GM19239 (cell line): ENCODE measurements at regions not wholly inside any gene's neighbourhood (a gene's known extent, or its start where the extent isn't known, plus 50 kb on each side); places are given as distances from the start of the nearest gene placed in this dataset.
"Not testable (repeated sequence)": the region's sequence is repeated elsewhere in the genome, so short reads cannot be mapped to it uniquely, and the experiment has no call there.

Source experiments
- DNase-seq: peaks from one replicate; pipeline ENCODE4 v3.0.0; 2011; ENCODE audit warnings: low spot score; ENCODE audit not compliant: insufficient read length
- FAIRE-seq: peaks from 2 replicates; lab custom pipeline; 2011; peaks lifted over from hg19 to GRCh38; lab: Jason Lieb, UNC

GRCh38 chr13:94914895-94915294 lies 202.6 kb upstream of the SOX21 start:
- no peak for FAIRE-seq
- no peak for DNase-seq

- no peak for FAIRE-seq
Measured at GRCh38 chr13:94906605-94907004, 194.3 kb upstream of the SOX21 start.

GRCh38 chr13:94902722-94903407 lies 190.5 kb upstream of the SOX21 start:
- no peak for DNase-seq
- no peak for FAIRE-seq

More at GRCh38 chr13:94906605-94907004, 194.3 kb upstream of the SOX21 start:
- DNase-seq = no peak

DNA sequence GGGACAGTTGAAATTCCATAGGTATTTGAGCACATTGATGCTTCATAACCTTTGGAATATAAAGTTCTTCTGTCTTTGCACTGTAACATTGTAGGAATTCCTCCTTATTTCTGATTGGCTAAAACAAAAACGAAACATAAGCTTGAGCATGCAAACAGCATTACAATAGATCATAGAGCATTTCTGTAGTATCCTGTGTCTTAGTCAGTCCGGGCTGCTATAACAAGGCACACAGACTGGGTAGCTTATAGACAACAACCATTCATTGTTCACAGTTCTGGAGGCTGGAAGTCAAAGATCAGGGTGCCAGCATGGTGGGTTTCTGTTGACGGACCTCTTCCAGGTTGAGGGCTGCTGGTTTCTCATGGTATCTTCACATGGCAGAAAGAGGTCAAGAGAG lies 188.7 kb upstream of the SOX21 start:
- no peak for DNase-seq

GRCh38 chr13:94896719-94897317 lies 184.5 kb upstream of the SOX21 start:
- FAIRE-seq (no peak), DNase-seq (no peak)

More for the DNA sequence above, 188.7 kb upstream of the SOX21 start:
- FAIRE-seq = no peak

DNA sequence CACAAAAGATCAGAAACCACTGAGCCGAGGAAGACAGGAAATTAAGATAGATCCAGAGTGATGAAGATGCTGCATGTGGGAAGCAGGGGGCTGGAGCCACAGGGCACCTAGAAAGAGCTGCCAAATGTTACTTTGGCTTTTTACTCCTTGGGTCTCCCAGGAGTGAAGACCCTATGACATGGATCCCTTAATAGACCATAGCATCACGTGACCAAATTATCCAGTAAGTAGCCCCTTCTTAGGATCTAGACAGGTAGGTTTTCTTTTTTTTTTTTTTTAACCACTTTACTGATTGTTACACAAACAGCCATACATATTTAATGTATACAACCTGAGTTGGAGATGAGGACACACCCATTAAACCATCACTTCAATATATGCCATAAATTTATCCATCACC lies 183.9 kb upstream of the SOX21 start:
- DNase-seq (no peak), FAIRE-seq (no peak)

- DNase-seq (no peak), FAIRE-seq (no peak)
Measured at GRCh38 chr13:94886191-94886590, 173.8 kb upstream of the SOX21 start.

DNA sequence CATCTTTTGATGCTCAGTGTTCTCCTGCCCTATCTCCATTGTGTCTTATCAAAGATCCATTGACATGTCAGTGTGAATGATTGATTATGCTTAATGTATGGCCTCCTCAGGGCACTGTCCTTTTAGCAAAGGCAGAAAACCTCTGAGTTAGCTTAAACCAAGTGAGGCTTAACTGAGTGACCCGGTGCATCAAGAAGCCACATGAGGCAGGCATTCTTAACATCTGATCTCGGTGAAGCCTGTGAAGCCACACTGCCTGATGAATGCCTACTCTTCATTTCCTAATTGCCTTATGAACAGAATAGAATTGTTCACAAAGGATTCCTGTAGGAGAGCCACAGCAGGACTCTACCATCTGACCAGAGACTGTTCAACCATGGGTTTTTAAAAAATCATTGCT lies 168.1 kb upstream of the SOX21 start:
- no peak for DNase-seq
- FAIRE-seq = no peak

GRCh38 chr13:94878602-94879165 lies 166.3 kb upstream of the SOX21 start:
- DNase-seq (no peak), FAIRE-seq (no peak)

DNA sequence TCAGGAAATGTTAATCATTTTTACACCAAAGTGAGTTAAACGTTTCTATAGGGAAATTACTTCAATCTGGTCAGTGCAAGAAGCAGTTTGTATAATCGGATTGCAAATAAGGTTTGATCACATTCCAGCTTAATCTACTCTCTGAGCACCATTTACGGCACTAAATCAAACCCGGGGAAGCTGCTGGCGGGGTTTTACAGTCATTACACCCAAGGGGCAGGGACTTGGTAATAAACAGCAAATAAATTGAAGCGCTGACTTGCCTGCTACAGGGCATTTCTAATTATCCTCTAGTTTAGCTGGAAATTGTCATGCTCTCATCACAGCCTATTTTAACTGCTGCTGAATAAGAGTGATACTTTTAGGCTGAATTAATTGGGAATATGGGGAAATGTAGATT lies 152.1 kb upstream of the SOX21 start:
- FAIRE-seq = no peak
- DNase-seq = no peak

DNA sequence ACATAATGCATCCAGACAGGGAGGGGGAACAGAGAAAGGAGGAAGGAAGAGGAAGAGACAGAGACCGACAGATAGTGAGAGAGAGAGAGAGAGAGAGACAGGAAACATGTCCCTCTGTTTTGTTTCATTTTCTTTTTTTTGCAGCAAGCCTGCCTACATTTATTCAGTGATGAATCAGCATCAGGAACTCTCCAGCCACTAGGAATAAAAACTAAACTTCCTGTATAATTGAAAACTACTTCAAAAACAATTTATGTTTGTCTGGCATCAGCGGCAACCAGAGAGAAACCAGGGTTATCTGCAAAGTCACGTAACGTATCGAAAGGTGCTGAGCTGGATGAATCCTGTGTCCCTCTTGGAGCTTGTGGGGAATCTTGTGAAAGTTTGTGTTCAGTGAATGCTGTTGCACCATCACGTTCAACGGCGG lies 148.6 kb upstream of the SOX21 start:
- FAIRE-seq = peak; percentile 49
- DNase-seq = no peak

GRCh38 chr13:94859811-94860210 lies 147.5 kb upstream of the SOX21 start:
- FAIRE-seq (no peak), DNase-seq (no peak)

GRCh38 chr13:94859278-94859691 lies 146.9 kb upstream of the SOX21 start:
- FAIRE-seq = no peak
- DNase-seq = no peak

DNA sequence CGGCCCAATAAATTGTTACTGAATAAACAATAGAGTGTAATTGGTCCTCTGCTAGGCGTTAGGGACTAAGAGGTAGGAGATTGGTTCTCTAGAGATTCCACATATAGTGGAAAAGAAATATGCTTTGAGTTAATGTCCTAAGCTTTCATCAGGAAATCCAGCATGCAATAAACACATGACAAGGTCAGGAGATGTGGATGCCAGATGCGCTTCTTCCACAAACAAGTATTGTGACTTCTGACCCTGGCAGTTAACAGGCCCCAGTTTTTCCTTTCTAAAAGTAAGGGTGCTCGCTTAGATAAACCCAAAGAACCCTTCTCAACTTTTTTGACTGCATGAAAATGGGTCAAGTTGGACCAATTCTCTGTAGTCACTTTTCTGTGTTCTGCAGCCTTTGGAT lies 146.5 kb upstream of the SOX21 start:
- DNase-seq (no peak), FAIRE-seq (no peak)

DNA sequence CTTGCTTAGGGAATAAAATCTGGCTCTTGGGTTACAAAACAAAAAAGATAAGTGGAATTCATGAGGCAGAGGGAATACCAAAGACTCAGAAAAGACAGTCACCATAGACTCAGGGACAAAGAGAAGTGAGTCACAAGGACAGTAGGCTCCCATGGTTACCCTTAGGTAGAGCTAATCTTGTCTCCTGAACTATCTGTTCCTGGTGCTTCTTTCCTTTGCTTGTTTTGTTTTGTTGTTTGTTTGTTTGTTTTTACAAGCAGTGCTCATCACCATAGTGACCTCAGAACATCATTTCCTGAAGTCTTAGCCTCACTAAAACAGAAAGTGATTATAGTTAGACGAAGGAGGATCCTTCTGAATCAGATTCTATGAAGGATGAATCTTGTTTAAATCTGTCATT lies 142.3 kb upstream of the SOX21 start:
- FAIRE-seq = no peak
- DNase-seq = no peak

DNA sequence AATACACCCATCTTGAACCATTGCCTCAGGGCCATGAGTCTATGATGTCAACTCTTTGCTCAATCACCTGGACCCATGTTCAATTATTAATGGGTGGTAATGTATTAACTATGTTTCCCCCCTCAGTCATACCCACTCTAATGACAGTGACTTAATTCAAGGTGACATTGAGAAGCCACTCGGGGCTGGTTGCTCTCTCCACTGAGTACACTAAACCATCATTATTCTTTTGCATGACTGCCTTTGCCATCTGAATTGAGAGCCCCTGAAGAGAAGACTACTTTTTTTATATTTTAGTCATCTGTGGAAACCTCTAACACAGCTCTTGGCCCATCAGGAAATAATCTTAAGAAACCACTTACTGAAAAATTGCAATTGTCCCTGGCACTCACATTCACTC lies 139.2 kb upstream of the SOX21 start:
- no peak for DNase-seq
- FAIRE-seq = no peak

DNA sequence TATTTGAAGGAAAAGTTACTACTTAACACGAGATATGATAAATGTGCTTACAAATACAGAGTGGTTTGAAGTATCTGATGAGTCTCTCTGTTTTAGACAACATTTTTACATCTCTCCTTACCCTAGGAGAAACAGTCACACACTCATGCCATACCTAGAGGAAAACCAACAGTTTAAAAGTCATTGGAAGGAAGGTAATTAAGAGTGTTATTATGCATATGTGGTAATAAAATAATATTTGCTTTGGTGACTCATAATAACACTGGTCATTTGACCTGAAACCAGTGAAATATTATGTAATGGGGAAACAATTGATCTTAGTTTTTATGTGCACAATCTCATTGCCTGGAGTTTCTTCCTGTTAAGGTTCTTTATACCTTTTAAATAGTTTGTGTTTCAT lies 136.9 kb upstream of the SOX21 start:
- DNase-seq (no peak), FAIRE-seq (no peak)

- FAIRE-seq (no peak), DNase-seq (no peak)
Measured at GRCh38 chr13:94842901-94843300, 130.6 kb upstream of the SOX21 start.

DNA sequence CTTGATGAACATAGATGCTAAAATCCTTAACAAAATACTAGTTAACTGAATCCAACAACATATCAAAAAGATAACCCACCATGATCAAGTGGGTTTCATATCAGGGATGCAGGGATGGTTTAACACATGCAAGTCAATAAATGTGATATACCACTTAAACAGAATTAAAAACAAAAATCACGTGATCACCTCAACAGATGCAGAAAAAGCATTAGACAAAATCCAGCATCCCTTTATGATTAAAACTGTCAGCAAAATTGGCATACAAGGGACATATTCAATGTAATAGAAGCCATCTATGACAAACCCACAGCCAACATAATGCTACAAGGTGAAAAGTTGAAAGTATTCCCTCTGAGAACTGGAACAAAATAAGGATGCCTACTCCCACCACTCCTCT lies 124.7 kb upstream of the SOX21 start:
- FAIRE-seq, DNase-seq: not testable (repeated sequence)

DNA sequence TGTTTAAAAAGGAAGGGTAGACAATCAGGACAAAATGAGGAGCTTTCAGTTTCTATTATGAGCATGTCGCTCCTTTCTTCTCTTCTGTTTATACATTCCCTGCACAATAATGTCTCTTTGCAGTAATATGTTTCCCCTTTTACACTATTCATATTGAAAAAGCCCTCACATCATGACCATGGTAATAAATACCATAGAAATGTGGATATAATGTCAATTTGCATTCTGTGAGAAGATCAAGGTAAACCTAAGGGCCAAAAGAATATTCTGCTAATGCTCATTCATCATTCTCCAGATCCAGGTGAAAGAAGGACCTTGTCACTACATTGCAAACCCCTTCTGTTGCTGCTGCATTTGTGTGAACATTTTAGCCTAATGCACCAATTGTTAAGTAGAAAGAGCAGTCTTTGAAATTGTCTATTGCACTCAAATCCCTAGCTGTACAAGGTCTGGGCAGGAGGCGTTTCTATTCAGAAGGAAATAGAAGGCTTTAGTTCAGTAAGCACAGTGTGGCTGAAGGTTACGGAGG lies 117.6 kb upstream of the SOX21 start:
- DNase-seq = no peak
- FAIRE-seq = no peak

- DNase-seq (no peak), FAIRE-seq (no peak)
Measured at GRCh38 chr13:94829185-94829836, 117.0 kb upstream of the SOX21 start.
